GM19395 (cell line): ENCODE measurements at regions not wholly inside any gene's neighbourhood (a gene's known extent, or its start where the extent isn't known, plus 50 kb on each side); places are given as distances from the start of the nearest gene placed in this dataset.

Source experiments
- ATAC-seq: cut with Tn5 transposase; IDR thresholded peaks from one replicate; pipeline ENCODE4 v1.9.1; 2021; ENCODE audit warnings: mild to moderate bottlenecking, moderate library complexity; ENCODE audit not compliant: unreplicated experiment

DNA sequence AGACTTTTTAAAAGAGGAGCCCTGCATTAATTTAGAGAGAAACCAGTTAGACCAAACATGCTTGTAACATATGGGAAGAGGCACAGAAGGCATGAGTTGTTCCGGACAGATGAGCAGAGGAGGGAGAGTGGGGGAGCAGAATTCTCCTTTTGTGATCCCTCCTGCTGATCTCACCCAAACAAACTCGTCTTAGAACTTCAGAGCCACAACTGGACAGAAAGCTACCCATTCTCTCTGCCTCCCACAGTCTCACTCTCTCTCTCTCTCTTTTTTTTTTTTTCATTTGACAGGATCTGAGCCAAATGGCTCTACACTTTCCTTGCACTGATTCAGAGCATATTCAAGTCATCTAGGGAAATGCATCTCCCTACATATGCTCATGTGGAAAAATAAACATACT lies 196.0 kb upstream of the PAPPA start:
- ATAC-seq, result no peak

GRCh38 chr9:115964710-115965347 lies 188.8 kb upstream of the PAPPA start:
- ATAC-seq, result no peak

DNA sequence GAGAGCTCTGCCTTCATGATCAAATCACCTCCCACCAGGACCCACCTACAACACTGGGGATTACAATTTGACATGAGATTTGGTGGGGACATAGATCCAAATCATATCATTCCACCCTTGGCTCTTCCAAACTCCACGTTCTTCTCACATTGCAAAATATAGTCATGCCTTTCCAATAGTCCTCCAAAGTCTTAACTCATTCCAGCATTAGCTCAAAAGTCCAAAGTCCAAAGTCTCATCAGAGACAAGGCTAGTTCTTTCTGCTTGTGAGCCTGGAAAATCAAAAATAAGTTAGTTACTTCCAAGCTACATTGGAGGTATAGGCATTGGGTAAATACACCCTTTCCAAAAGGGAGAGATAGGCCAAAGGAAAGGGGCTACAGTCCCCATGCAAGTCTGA lies 186.9 kb upstream of the PAPPA start:
- no peak for ATAC-seq

- no peak for ATAC-seq
Measured at GRCh38 chr9:115969096-115969495, 184.5 kb upstream of the PAPPA start.

DNA sequence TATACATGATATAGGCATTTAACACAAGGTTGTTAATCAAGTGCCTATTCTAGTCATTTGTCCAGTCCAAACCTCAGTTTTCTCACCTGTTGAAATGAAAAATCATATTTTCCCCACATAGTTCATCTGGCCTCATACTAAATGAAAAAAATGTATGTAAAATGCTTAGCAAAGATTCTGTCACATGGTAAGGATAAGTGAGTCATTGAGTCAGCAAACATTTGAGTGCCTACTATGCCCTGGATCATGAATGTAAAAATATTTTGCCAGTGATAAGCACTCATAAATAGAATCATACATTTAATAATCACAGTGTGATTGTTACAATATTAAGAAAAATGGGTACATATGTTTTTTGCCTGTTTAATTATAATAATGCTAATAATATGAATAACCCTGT lies 181.2 kb upstream of the PAPPA start:
- ATAC-seq, result no peak

DNA sequence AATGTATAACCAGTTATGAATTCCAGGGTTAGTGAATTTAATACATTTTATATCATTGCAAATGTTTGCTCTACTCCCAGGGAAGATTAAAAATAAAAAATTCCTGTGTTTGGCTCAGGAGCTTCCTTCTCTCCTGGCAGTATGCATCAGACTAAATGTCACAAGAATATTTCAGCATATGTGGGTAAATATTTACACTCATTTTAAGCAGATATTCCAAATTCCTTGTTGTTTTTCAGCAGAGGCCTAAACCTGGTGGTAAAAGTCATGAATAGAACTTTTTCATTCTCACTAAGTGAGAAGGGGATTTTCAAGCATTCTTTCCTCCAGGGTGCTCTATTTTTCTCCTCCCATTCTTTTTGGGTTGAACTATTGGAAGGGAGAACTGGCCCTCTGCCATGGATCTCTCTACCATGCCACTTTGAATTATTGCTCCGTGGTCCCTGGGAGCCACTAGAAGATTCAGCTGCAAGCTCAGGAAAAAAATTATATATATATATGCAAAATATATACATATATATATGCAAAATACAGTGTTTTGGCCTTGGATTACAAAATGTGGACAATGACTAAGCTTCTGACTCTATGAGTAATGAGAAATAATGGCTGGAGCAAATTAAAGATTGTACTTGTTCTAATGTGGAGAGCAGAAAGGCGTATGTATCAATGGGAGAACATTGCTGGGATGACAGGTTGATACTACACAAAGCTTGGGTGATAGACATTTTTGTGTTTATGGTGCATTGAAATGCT lies 180.6 kb upstream of the PAPPA start:
- ATAC-seq, result no peak

DNA sequence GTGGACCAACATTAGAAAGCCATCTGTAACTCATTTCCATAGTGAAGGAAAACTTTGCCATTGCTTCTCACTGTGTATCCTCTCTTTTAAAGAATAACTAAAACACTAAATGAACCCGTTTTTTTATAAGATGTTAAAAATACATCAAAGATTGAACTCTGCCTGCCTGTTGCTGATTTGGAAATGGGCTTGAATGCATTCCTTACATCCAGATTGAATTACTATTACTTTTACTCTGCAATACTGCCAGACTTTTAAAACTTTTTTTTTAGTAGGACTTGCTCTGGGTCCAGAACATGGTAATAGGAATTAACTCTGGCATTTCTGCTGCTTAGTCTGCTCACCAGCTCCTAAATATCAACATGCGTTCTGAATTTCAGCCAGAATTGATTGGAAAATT lies 176.8 kb upstream of the PAPPA start:
- ATAC-seq, result no peak

GRCh38 chr9:115978091-115978490 lies 175.5 kb upstream of the PAPPA start:
- no peak for ATAC-seq

DNA sequence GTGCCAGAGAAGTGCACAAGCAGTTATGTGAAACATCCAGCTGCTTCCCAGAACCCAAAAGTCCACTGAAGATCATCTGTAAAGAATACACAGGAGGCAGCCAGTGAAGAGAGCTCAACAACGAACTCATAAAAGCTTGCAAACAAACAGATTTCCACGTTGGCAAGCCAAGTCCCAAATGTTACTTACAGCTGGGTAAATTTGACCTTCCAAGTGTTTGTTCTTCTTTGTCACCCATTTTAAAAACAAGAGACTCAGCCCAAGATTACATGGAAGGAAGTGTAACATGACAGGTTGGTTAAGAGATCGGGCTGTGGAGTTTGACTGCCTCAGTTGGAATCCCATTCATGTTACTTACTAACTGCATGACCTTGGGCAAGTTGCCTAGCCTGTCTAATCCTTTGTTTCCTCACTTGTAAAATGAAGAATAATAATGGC lies 174.9 kb upstream of the PAPPA start:
- no peak for ATAC-seq

- no peak for ATAC-seq
Measured at GRCh38 chr9:115980054-115980453, 173.5 kb upstream of the PAPPA start.

DNA sequence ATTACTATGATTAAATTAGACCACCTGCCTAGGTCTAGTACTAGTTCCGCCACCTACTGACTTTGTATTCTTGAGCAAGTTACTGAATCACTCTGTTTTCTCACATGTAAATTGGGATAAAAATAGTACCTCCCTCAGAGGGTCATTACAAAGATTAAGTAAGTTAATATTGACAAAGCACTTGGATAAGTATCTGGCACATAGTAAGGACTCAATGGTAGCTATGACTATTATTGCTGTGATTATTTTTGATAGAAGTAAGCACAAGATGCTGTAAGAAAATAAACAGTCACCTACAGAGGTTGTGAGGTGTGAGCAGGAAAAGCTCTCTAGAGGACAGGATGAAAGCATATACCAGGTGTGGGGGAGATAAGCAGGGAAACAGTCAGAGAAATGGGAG lies 173.1 kb upstream of the PAPPA start:
- ATAC-seq, result no peak

DNA sequence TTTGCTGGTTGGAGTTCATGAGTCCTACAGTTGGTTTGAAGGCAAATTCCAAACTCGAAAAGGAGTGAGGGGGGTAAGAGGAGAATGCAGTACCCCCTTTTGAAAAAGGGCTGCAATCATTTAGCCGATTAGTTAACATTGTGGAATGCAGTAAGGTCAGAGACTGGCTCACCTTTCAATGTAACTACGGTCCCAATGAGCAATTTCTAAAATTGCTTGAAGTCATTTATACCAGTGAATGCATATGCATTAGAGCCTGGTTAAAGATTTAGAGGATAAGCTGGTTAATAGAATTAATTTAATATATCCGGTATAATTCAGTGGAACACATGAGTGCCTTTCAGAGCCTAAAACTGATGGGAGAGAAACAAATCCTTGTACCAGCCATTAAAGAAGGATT lies 172.6 kb upstream of the PAPPA start:
- ATAC-seq, result no peak

- ATAC-seq, result no peak
Measured at GRCh38 chr9:115983366-115983765, 170.2 kb upstream of the PAPPA start.

- ATAC-seq, result no peak
Measured at GRCh38 chr9:115985657-115986056, 167.9 kb upstream of the PAPPA start.

DNA sequence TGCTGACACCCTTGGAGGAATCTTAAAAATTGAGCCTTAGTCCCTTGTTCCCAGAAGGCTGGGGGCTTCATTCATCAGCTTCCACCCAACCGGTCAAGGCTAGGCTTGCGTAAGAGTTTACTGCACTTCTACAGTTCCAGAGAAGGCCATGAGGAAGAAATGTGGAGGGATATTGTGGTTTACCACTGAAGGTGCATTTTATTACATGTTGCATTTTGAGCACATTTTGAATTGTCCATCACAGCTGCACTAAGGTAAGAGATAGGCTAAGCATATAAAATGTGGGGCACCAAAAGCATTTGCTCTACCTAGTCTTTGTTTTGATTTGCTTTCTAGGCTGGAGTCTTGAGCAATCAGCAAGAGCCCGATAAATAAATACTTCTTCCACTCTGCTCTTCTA lies 167.1 kb upstream of the PAPPA start:
- ATAC-seq, result no peak

- no peak for ATAC-seq
Measured at GRCh38 chr9:115988701-115989100, 164.9 kb upstream of the PAPPA start.

DNA sequence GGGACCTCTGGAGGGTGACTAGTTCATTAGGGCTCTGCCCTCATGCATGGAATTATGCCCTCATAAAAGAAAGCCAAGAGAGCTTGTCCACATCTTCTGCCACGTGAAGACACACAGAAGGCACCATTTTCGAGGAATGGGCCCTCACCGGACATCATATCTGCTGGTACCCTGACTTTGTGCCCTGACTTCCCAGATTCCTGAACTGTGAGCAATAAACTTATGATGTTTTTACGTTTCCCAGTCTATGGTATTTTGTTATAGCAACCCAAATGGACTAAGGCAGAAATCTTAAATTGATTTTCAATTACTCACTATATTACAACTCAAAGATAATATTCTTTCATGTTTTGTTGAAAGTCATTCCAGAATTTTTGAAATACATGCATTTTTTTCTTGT lies 163.8 kb upstream of the PAPPA start:
- ATAC-seq, result no peak

- no peak for ATAC-seq
Measured at GRCh38 chr9:115992834-115993233, 160.8 kb upstream of the PAPPA start.

DNA sequence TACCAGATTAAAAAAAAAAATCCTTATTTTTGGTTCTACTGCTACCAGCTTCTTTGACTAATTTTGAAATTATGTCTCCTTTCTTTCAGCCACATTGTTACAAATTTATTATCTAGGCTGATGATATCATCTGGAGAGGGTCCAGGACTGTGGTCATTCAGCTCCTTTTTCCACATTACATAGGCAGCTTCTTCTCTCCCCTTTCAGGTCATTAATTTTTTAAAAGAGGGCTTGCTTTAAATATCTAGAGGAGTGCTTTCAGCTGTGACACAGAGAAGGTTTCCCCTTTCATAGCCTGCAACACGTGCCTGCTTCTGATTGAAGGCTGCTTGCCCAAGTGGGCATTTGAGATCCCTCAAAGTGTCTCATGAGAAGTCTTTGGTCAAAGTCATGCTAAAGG lies 155.7 kb upstream of the PAPPA start:
- no peak for ATAC-seq

DNA sequence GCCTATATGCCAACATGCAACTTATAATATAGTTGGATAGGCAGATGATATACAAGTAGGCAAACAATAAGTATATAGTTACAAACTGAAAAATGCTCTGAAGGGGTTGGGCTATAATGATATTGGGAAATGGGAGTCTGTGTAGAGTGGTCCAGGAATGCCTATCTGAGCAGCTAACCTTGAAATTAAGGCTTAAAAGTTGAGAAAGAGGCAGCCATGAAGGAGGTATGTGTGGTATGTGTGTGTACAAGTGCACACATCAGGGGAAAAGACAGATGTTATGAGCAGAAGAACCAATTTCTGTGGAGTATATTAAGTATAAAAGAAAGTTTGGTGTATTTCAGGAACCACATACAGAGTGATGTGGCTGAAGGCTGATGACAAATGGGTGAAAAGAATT lies 154.9 kb upstream of the PAPPA start:
- ATAC-seq, result no peak

GRCh38 chr9:115999498-115999897 lies 154.1 kb upstream of the PAPPA start:
- no peak for ATAC-seq

DNA sequence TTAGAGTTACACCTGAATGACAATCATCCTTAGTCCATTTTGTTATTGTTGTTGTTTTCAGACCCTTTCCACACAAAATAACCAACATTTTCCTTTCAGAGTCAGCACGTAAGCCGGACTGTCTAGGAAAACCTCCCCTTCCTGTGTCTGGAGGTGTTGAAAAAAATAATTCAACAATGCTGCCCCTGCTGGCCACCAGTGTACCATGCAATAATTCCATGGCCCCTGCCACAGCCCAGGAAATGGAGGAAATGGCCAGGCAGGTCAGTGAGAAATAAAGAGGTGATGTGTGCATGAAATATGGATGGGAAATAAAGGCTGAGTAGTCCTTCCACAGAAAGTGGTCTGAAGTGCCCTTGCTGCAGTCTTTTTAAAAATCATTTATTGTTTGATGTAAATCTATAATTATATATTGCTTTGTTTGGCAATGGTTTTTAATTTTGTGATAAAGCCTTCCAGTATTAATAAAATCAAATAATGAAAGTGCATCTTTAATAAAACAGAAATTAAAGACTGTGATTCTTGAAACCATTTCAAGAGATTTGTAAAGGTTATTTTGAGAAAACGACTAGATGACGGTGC lies 152.8 kb upstream of the PAPPA start:
- peak; percentile 82 for ATAC-seq
